CD4-positive, alpha-beta memory T cell (primary cell): ENCODE measurements at regions not wholly inside any gene's neighbourhood (a gene's known extent, or its start where the extent isn't known, plus 50 kb on each side); places are given as distances from the start of the nearest gene placed in this dataset.
A peak's percentile ranks its signal among the peaks of the same experiment; 100 is the strongest.

ENCODE experiments used
- CTCF ChIA-PET: fragments of 350-600 bp; sonication (Branson Sonifier 250); formaldehyde crosslinking; loops from one replicate; lab custom pipeline; 2021; ENCODE audit warnings: inconsistent platforms; ENCODE audit not compliant: partially characterized antibody; lab: Charles Lee
- POLR2A ChIA-PET: fragments of 350-600 bp; sonication (Branson Sonifier 250); formaldehyde crosslinking; loops from one replicate; lab custom pipeline; 2021; ENCODE audit not compliant: partially characterized antibody; lab: Charles Lee
- DNase-seq, 5 donors: peaks; one replicate each; pipeline versions ENCODE4 v3.0.0 to v3.0.0-alpha.2; 2020 to 2022; ENCODE audit warnings: mixed read lengths in 1 of 5
- H3K27ac ChIP-seq: one replicate; pipeline ENCODE4 v1.7.0; 2013; ENCODE audit warnings: low read depth, low read length
- H3K27me3 ChIP-seq: 2 replicates; pipeline ENCODE4 v1.7.0; 2013; ENCODE audit warnings: mild to moderate bottlenecking, low read length, moderate library complexity; ENCODE audit not compliant: insufficient read depth
- H3K36me3 ChIP-seq: 2 replicates; pipeline ENCODE4 v1.7.0; 2013; ENCODE audit warnings: mild to moderate bottlenecking, low read length, moderate library complexity; ENCODE audit not compliant: insufficient read depth
- H3K4me1 ChIP-seq: 2 replicates; pipeline ENCODE4 v1.7.0; 2013; ENCODE audit warnings: mild to moderate bottlenecking, low read length, moderate library complexity; ENCODE audit not compliant: insufficient read depth
- H3K4me3 ChIP-seq, 2 donors: one replicate each; pipeline ENCODE4 v1.7.0; 2013; ENCODE audit warnings: low read length in 2 of 2, mild to moderate bottlenecking in 1 of 2
- H3K9me3 ChIP-seq, 2 donors: one replicate each; pipeline ENCODE4 v1.7.0; 2013; ENCODE audit warnings: low read length in 2 of 2, control low read depth in 1 of 2; ENCODE audit not compliant: control insufficient read depth in 1 of 2
- H3K27ac Mint-ChIP-seq, 7 donors: one replicate each; pipeline ENCODE4 v1.8.0; 2020 to 2021; ENCODE audit warnings: mixed read lengths in 7 of 7, mild to moderate bottlenecking in 6 of 7, inconsistent platforms in 3 of 7, moderate library complexity in 3 of 7
- H3K27me3 Mint-ChIP-seq, 2 donors: one replicate each; pipeline ENCODE4 v1.8.0; 2020 to 2021; ENCODE audit warnings: mixed read lengths in 2 of 2
- H3K36me3 Mint-ChIP-seq, 2 donors: one replicate each; pipeline ENCODE4 v1.8.0; 2020 to 2021; ENCODE audit warnings: mixed read lengths in 2 of 2, inconsistent platforms in 1 of 2, mild to moderate bottlenecking in 1 of 2
- H3K4me1 Mint-ChIP-seq, 4 donors: one replicate each; pipeline ENCODE4 v1.8.0; 2020 to 2021; ENCODE audit warnings: mixed read lengths in 4 of 4, mild to moderate bottlenecking in 1 of 4
- H3K4me3 Mint-ChIP-seq, 8 donors: one replicate each; pipeline ENCODE4 v1.8.0; 2020 to 2021; ENCODE audit warnings: mixed read lengths in 8 of 8, mild to moderate bottlenecking in 7 of 8, moderate library complexity in 6 of 8, inconsistent platforms in 3 of 8
- H3K9me3 Mint-ChIP-seq, 8 donors: one replicate each; pipeline ENCODE4 v1.8.0; 2020 to 2021; ENCODE audit warnings: mixed read lengths in 8 of 8, mild to moderate bottlenecking in 5 of 8, inconsistent platforms in 3 of 8, moderate library complexity in 1 of 8
- intact Hi-C: fragments of 100-400 bp; cut with micrococcal nuclease; formaldehyde crosslinking; loops from one replicate; pipeline ENCODE4 v1.15.1; 2023

DNA sequence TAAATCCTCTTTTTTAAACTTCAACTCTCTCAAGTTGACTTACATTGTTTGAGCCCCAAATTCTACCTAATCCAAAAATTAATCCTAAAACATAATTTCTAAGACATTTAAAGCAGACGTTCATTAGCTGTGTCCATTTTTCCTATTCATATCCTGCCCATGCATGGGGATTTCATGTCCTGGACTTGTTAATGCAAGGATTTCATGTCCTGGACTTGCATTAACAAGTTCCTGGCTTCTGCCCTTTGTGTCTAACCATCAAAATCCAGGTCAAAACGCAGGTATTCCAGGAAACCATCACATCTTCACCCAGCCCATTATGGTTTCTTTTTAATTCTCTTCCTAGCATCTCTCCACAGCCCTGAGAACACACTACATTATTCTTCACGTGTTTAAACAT is 454.9 kb downstream of the KLF5 start:
- H3K27me3 Mint-ChIP-seq = peaks cover 4 to 10% of the 10 kb centered on the region in 2 donors
- Histone ChIP-seq H3K27ac (no peak overlapping the region), H3K27me3 (no peaks in the 10 kb centered on the region), H3K4me3 (no peak overlapping the region), H3K36me3 (no peaks in the 10 kb centered on the region), H3K4me1 (no peaks in the 10 kb centered on the region), H3K9me3 (no peaks in the 10 kb centered on the region)
- ChIA-PET CTCF (no interaction called here), POLR2A (no interaction called here)
- H3K36me3 Mint-ChIP-seq = peaks cover 0 to 4% of the 10 kb centered on the region in 2 donors
- DNase-seq = no peak
- no peak overlapping the region for H3K27ac Mint-ChIP-seq
- H3K4me3 Mint-ChIP-seq = no peak overlapping the region
- H3K9me3 Mint-ChIP-seq = peaks cover 1 to 13% (median 7%) of the 10 kb centered on the region in 8 donors
- intact Hi-C loops = no loop called here
- H3K4me1 Mint-ChIP-seq = peaks cover 0 to 2% (median 0%) of the 10 kb centered on the region in 4 donors

DNA sequence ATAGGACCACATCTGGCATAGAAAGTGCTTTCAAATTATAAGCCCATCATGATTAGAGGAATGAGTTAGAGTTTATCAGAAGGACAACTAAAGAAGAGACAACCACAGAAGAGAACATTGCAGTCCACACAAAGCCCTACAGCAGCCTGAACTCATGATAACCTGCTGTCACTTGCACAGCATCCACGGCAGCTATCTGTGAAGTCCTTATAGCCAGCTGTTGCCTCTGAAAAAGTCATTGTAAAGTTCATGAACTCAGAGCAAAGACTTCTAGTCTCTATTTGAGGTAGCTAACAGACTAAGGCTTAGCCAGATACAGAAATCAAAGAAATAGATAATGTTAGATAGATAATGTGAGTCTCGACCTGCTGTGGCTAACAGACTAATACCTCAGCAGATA is 450.0 kb downstream of the KLF5 start:
- POLR2A ChIA-PET = no interaction called here
- H3K27me3 ChIP-seq = no peaks in the 10 kb centered on the region
- no peaks in the 10 kb centered on the region for H3K4me1 ChIP-seq
- Mint-ChIP-seq H3K4me3 (no peak overlapping the region), H3K27ac (no peak overlapping the region), H3K36me3 (peaks cover 0 to 4% of the 10 kb centered on the region in 2 donors), H3K27me3 (peaks cover 4 to 8% of the 10 kb centered on the region in 2 donors), H3K4me1 (peaks cover 0 to 2% (median 0%) of the 10 kb centered on the region in 4 donors), H3K9me3 (peaks cover 2 to 13% (median 6%) of the 10 kb centered on the region in 8 donors)
- no peak overlapping the region for H3K4me3 ChIP-seq
- no peaks in the 10 kb centered on the region for H3K9me3 ChIP-seq
- CTCF ChIA-PET = no interaction called here
- no peak for DNase-seq
- H3K36me3 ChIP-seq = no peaks in the 10 kb centered on the region
- intact Hi-C loops = no loop called here
- no peak overlapping the region for H3K27ac ChIP-seq

DNA sequence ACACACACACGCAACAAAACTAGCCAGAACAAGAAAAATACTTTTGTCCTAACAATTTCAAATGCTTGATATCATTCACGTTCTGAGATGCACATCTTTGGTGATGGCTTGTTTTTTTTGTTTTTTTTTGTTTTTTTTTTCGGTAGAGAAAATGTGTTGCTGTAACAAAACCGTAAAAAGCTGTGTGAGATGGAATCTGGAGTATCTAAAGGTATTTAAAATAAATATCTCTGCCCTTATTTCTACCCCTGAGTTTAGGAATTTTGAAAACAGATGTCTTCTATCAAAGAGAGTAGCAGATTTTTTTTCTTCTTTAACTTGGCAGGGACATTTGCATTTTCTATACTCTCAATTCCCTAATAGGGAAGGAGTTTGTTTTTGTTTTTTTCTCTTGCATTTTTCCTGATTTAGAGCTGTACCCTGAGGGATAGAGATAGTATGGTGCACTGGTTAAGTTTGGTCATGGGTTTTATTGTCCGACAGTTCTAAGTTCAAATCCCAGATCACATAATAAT is 446.6 kb downstream of the KLF5 start:
- POLR2A ChIA-PET = no interaction called here

DNA sequence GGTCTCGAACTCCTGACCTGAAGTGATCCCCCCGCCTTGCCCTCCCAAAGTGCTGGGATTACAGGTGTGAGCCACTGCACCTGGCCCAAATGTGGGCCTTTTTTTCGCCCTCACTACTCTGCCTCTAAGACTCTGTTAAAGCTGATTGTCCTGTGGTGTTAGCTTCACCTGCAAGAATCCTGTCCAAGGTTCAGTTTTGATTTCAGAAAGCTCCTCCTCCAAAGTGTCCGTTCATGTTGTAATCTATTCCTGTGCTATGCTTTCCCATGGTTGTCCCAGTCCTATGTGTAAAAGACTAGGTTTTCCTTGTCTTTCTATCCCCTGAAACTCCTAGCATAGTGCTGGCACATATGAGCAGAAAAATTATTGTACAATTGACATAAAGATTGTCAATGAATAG is 440.9 kb downstream of the KLF5 start:
- no peak overlapping the region for H3K4me3 ChIP-seq
- intact Hi-C loops = no loop called here
- no peaks in the 10 kb centered on the region for H3K27me3 ChIP-seq
- no peaks in the 10 kb centered on the region for H3K36me3 ChIP-seq
- no peak overlapping the region for H3K27ac ChIP-seq
- H3K27ac Mint-ChIP-seq = no peak overlapping the region
- H3K27me3 Mint-ChIP-seq = no peaks in the 10 kb centered on the region
- no peaks in the 10 kb centered on the region for H3K9me3 ChIP-seq
- no peak overlapping the region for H3K4me3 Mint-ChIP-seq
- DNase-seq = no peak
- POLR2A ChIA-PET = no interaction called here
- H3K4me1 ChIP-seq = no peaks in the 10 kb centered on the region
- H3K4me1 Mint-ChIP-seq = no peaks in the 10 kb centered on the region
- no peaks in the 10 kb centered on the region for H3K9me3 Mint-ChIP-seq
- CTCF ChIA-PET = no interaction called here
- H3K36me3 Mint-ChIP-seq = no peaks in the 10 kb centered on the region

More for the DNA sequence above, 446.6 kb downstream of the KLF5 start:
- H3K9me3 Mint-ChIP-seq = peaks cover 0 to 4% (median 1%) of the 10 kb centered on the region in 8 donors
- no peak overlapping the region for H3K27ac Mint-ChIP-seq
- peaks cover 0 to 2% (median 0%) of the 10 kb centered on the region in 4 donors for H3K4me1 Mint-ChIP-seq
- no peaks in the 10 kb centered on the region for H3K36me3 Mint-ChIP-seq
- no peaks in the 10 kb centered on the region for H3K4me1 ChIP-seq
- H3K9me3 ChIP-seq = no peaks in the 10 kb centered on the region
- no peak overlapping the region for H3K27ac ChIP-seq
- intact Hi-C loops = no loop called here
- peaks cover 3% of the 10 kb centered on the region in 2 donors for H3K27me3 Mint-ChIP-seq
- H3K4me3 Mint-ChIP-seq = no peak overlapping the region
- H3K4me3 ChIP-seq = no peak overlapping the region
- H3K27me3 ChIP-seq = no peaks in the 10 kb centered on the region
- CTCF ChIA-PET = no interaction called here
- no peak for DNase-seq
- no peaks in the 10 kb centered on the region for H3K36me3 ChIP-seq

- Mint-ChIP-seq H3K9me3 (no peaks in the 10 kb centered on the region), H3K4me1 (peaks cover 0 to 6% (median 0%) of the 10 kb centered on the region in 4 donors), H3K4me3 (no peak overlapping the region), H3K27me3 (no peaks in the 10 kb centered on the region), H3K36me3 (no peaks in the 10 kb centered on the region), H3K27ac (no peak overlapping the region)
- Histone ChIP-seq H3K27me3 (no peaks in the 10 kb centered on the region), H3K36me3 (no peaks in the 10 kb centered on the region), H3K4me3 (no peak overlapping the region), H3K4me1 (no peaks in the 10 kb centered on the region), H3K9me3 (no peaks in the 10 kb centered on the region), H3K27ac (no peak overlapping the region)
- no peak for DNase-seq
- CTCF ChIA-PET = no interaction called here
- intact Hi-C loops = no loop called here
- POLR2A ChIA-PET = no interaction called here
Measured at GRCh38 chr13:73497430-73497829, 438.6 kb downstream of the KLF5 start.

GRCh38 chr13:73496711-73497110 is 437.9 kb downstream of the KLF5 start:
- H3K36me3 ChIP-seq = no peaks in the 10 kb centered on the region
- Mint-ChIP-seq H3K4me1 (peaks cover 0 to 6% (median 0%) of the 10 kb centered on the region in 4 donors), H3K27me3 (no peaks in the 10 kb centered on the region), H3K4me3 (no peak overlapping the region), H3K9me3 (no peaks in the 10 kb centered on the region), H3K36me3 (no peaks in the 10 kb centered on the region), H3K27ac (no peak overlapping the region)
- H3K4me1 ChIP-seq = no peaks in the 10 kb centered on the region
- H3K27me3 ChIP-seq = no peaks in the 10 kb centered on the region
- POLR2A ChIA-PET = no interaction called here
- DNase-seq = no peak
- no peak overlapping the region for H3K27ac ChIP-seq
- no peaks in the 10 kb centered on the region for H3K9me3 ChIP-seq
- CTCF ChIA-PET = no interaction called here
- H3K4me3 ChIP-seq = no peak overlapping the region
- intact Hi-C loops = no loop called here

DNA sequence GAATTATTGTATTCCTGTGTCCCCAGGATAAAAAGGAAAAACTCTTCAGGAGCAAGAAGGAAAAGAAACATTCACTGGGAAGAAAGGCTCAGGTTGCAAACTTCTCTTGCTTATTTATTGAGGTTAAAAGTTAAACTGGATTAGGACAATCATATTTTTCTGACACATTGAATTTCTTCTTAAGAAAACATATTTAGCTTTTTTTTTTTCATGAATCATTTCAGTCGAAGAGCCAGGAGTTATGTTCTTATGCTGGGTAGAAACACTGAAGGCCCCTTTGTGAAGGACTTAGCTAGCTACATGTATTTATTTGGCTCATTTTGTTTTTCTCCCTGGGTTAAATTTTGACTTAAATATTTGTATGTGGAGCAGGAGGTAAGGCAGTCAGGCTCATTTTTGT is 434.0 kb downstream of the KLF5 start:
- ChIA-PET CTCF (no interaction called here), POLR2A (interaction anchor here (0.7 kb wide), 1 partner anchor 9 kb away, joined by 3 read pairs; no protein-coding TSS in a partner anchor)
- H3K27me3 ChIP-seq = no peaks in the 10 kb centered on the region
- no peaks in the 10 kb centered on the region for H3K36me3 ChIP-seq
- Mint-ChIP-seq H3K27me3 (no peaks in the 10 kb centered on the region), H3K4me3 (no peak overlapping the region), H3K4me1 (peaks cover 0 to 9% (median under 1%) of the 10 kb centered on the region in 4 donors), H3K9me3 (no peaks in the 10 kb centered on the region), H3K27ac (peak overlapping the region in 1 of 7 donors; percentile 2), H3K36me3 (no peaks in the 10 kb centered on the region)
- H3K4me1 ChIP-seq = no peaks in the 10 kb centered on the region
- H3K9me3 ChIP-seq = no peaks in the 10 kb centered on the region
- no peak overlapping the region for H3K27ac ChIP-seq
- no peak for DNase-seq
- no peak overlapping the region for H3K4me3 ChIP-seq
- intact Hi-C loops = no loop called here
